ENCODE measurements at regions not wholly inside any gene's neighbourhood (a gene's known extent, or its start where the extent isn't known, plus 50 kb on each side); places are given as distances from the start of the nearest gene placed in this dataset.
"Not testable (repeated sequence)": the region's sequence is repeated elsewhere in the genome, so short reads cannot be mapped to it uniquely, and the experiment has no call there.

- no peak for DNase-seq
These were observed 78.4 kb downstream of the ADAMTS15 start for GRCh38 chr11:130526846-130527245.

- no peak for DNase-seq
These were observed 79.3 kb downstream of the ADAMTS15 start for GRCh38 chr11:130527636-130528297.

GRCh38 chr11:130528298-130529261 is 80.1 kb downstream of the ADAMTS15 start:
- no peak for DNase-seq

GRCh38 chr11:130529366-130529765 is 80.9 kb downstream of the ADAMTS15 start:
- no peak for DNase-seq

- DNase-seq: no peak
These were observed 82.6 kb downstream of the ADAMTS15 start for GRCh38 chr11:130531061-130531460.

- no peak for DNase-seq
These were observed 84.8 kb downstream of the ADAMTS15 start for GRCh38 chr11:130533113-130533798.

- no peak for DNase-seq
These were observed 85.4 kb downstream of the ADAMTS15 start for GRCh38 chr11:130533871-130534270.

- DNase-seq: no peak
These were observed 86.1 kb downstream of the ADAMTS15 start for GRCh38 chr11:130534551-130534950.

GRCh38 chr11:130535520-130535919 is 87.1 kb downstream of the ADAMTS15 start:
- no peak for DNase-seq

- DNase-seq: no peak
These were observed 87.9 kb downstream of the ADAMTS15 start for GRCh38 chr11:130536106-130537040.

- not testable (repeated sequence) for DNase-seq
These were observed 91.2 kb downstream of the ADAMTS15 start for GRCh38 chr11:130539680-130540079.

- DNase-seq: no peak
These were observed 95.8 kb downstream of the ADAMTS15 start for GRCh38 chr11:130544266-130544665.

GRCh38 chr11:130545449-130546072 is 97.1 kb downstream of the ADAMTS15 start:
- DNase-seq: no peak

GRCh38 chr11:130546438-130546837 is 98.0 kb downstream of the ADAMTS15 start:
- DNase-seq: no peak

GRCh38 chr11:130546901-130547694 is 98.7 kb downstream of the ADAMTS15 start:
- DNase-seq: no peak

- no peak for DNase-seq
These were observed 99.5 kb downstream of the ADAMTS15 start for GRCh38 chr11:130547761-130548490.

GRCh38 chr11:130548491-130548833 is 100.0 kb downstream of the ADAMTS15 start:
- DNase-seq: no peak

GRCh38 chr11:130549393-130549999 is 101.1 kb downstream of the ADAMTS15 start:
- DNase-seq: no peak

- no peak for DNase-seq
These were observed 101.7 kb downstream of the ADAMTS15 start for GRCh38 chr11:130550150-130550549.

- DNase-seq: no peak
These were observed 102.5 kb downstream of the ADAMTS15 start for GRCh38 chr11:130550984-130551383.

Data from NCI-H2081 treated with DMSO at 0.1 percent for 48 hours (cell line).